Thoracic aorta (tissue), 2 donors: ENCODE measurements at regions not wholly inside any gene's neighbourhood (a gene's known extent, or its start where the extent isn't known, plus 50 kb on each side); places are given as distances from the start of the nearest gene placed in this dataset.

Source experiments
- ATAC-seq: fragments of 150-250 bp; one replicate; pipeline ENCODE4 v1.8.0; 2017; ENCODE audit warnings: low read depth; ENCODE audit not compliant: insufficient number of reproducible peaks, low FRiP score
- DNase-seq: peaks from one replicate; pipeline ENCODE4 v3.0.0-alpha.2; 2020; ENCODE audit warnings: low spot score
- H3K27ac ChIP-seq, 2 donors: fragments of 200-600 bp; sonication (generic); 1 replicate in 1 of 2; 2 replicates in 1 of 2; pipeline ENCODE4 v1.5.1; 2016; ENCODE audit warnings: mild to moderate bottlenecking in 2 of 2, moderate library complexity in 2 of 2
- H3K27me3 ChIP-seq: fragments of 200-600 bp; sonication (generic); replicated peaks from 2 replicates; pipeline ENCODE4 v1.6.0; 2016; ENCODE audit warnings: mild to moderate bottlenecking; ENCODE audit not compliant: insufficient read depth
- H3K36me3 ChIP-seq: fragments of 200-600 bp; sonication (generic); one replicate; pipeline ENCODE4 v1.5.1; 2016
- H3K4me1 ChIP-seq, 2 donors: fragments of 200-600 bp; sonication (generic); 1 replicate in 1 of 2; 2 replicates in 1 of 2; pipeline versions ENCODE4 v1.5.1 to v1.6.0; 2016; ENCODE audit warnings: low read depth in 2 of 2, mild to moderate bottlenecking in 1 of 2; ENCODE audit not compliant: control insufficient read depth in 1 of 2
- H3K4me3 ChIP-seq: fragments of 200-600 bp; sonication (generic); 2 replicates; pipeline ENCODE4 v1.5.1; 2016; ENCODE audit warnings: mild to moderate bottlenecking
- H3K9me3 ChIP-seq: fragments of 200-600 bp; sonication (generic); 2 replicates; pipeline ENCODE4 v1.5.1; 2016
- CTCF ChIP-seq: fragments of 200-600 bp; sonication (generic); IDR thresholded peaks from one replicate; pipeline ENCODE4 v1.5.1; 2019; ENCODE audit warnings: antibody characterized with exemption

GRCh38 chr6:15811107-15811506, 148.3 kb upstream of the DTNBP1 start:
- Histone ChIP-seq H3K4me3 (no peak overlapping the region), H3K36me3 (no peaks in the 10 kb centered on the region), H3K9me3 (no peaks in the 10 kb centered on the region), H3K27me3 (no peaks in the 10 kb centered on the region), H3K27ac (no peak overlapping the region), H3K4me1 (no peaks in the 10 kb centered on the region)
- ATAC-seq (no peak), DNase-seq (no peak)
- TF ChIP-seq CTCF = no peak

- ATAC-seq = no peak
- no peak for TF ChIP-seq CTCF
- no peak overlapping the region for H3K4me3 ChIP-seq
- H3K36me3 ChIP-seq = no peaks in the 10 kb centered on the region
- no peaks in the 10 kb centered on the region for H3K27me3 ChIP-seq
- H3K27ac ChIP-seq = no peak overlapping the region
- no peaks in the 10 kb centered on the region for H3K4me1 ChIP-seq
- no peaks in the 10 kb centered on the region for H3K9me3 ChIP-seq
- DNase-seq = no peak
Observed at GRCh38 chr6:15810618-15811017, 147.8 kb upstream of the DTNBP1 start.

GRCh38 chr6:15809367-15809766, 146.5 kb upstream of the DTNBP1 start:
- Histone ChIP-seq H3K36me3 (no peaks in the 10 kb centered on the region), H3K27me3 (no peaks in the 10 kb centered on the region), H3K9me3 (no peaks in the 10 kb centered on the region), H3K4me3 (no peak overlapping the region), H3K4me1 (no peaks in the 10 kb centered on the region), H3K27ac (no peak overlapping the region)
- no peak for TF ChIP-seq CTCF
- DNase-seq (no peak), ATAC-seq (no peak)

GRCh38 chr6:15804164-15805154, 141.6 kb upstream of the DTNBP1 start:
- ATAC-seq (no peak), DNase-seq (no peak)
- Histone ChIP-seq H3K4me3 (no peak overlapping the region), H3K4me1 (no peaks in the 10 kb centered on the region), H3K27me3 (no peaks in the 10 kb centered on the region), H3K27ac (no peak overlapping the region), H3K9me3 (no peaks in the 10 kb centered on the region), H3K36me3 (no peaks in the 10 kb centered on the region)
- no peak for TF ChIP-seq CTCF

- no peak for TF ChIP-seq CTCF
Observed at GRCh38 chr6:15802466-15802865, 139.6 kb upstream of the DTNBP1 start.

More at GRCh38 chr6:15802466-15802865, 139.6 kb upstream of the DTNBP1 start:
- Histone ChIP-seq H3K36me3 (no peaks in the 10 kb centered on the region), H3K4me1 (peaks cover 0 to 5% of the 10 kb centered on the region in 2 donors), H3K27me3 (no peaks in the 10 kb centered on the region), H3K4me3 (no peak overlapping the region), H3K27ac (no peak overlapping the region), H3K9me3 (no peaks in the 10 kb centered on the region)
- ATAC-seq (no peak), DNase-seq (no peak)
